NCI-H2227 treated with DMSO at 0.1 percent for 48 hours (cell line): ENCODE measurements at regions not wholly inside any gene's neighbourhood (a gene's known extent, or its start where the extent isn't known, plus 50 kb on each side); places are given as distances from the start of the nearest gene placed in this dataset.
A peak's percentile ranks its signal among the peaks of the same experiment; 100 is the strongest.

Experiments used
- DNase-seq: peaks from one replicate; lab custom pipeline; 2025; lab: John Stamatoyannopoulos, UW

GRCh38 chr5:174596429-174596828 is 128.0 kb upstream of the MSX2 start:
- no peak for DNase-seq

DNA sequence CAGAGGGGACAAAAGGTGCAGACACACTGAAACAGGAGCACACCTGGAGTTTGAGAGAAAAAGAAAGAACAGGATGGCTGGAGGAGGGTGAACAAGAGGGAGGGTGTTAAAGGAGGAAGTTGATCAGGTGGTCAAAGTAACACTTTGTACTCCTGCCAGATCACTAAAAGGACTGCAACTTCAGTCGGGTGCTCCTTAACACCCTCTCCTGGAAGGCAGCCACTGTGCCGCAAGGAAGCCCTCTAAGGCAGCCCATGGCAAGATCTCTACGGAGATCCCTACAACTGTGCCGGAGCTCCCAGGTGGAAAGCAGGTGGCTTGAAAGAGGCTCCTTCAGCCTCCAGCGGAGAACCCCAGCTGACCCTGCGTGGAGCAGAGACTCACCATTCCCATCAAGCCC is 124.4 kb upstream of the MSX2 start:
- no peak for DNase-seq

GRCh38 chr5:174601946-174602345 is 122.4 kb upstream of the MSX2 start:
- DNase-seq, result no peak

- no peak for DNase-seq
Measured at GRCh38 chr5:174606153-174606552, 118.2 kb upstream of the MSX2 start.

DNA sequence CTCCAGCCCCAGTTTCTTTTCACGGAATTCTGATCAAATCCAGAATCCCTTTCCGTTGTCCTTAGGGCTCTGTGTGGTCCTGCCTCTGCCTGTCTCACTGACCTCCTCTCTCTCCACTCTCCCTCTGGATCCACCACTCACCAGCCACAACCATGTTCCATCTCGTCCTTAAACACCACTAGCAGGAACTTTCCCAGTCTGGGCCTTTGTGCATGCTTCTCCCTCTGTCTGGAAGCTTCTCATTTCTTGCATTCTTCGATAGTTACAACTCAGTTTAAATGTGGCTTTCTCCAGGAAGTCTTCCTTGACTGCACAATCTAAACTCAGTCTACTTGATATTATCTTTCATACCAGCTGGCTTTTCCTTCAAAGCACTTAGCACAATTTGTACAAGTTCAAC is 117.7 kb upstream of the MSX2 start:
- no peak for DNase-seq

DNA sequence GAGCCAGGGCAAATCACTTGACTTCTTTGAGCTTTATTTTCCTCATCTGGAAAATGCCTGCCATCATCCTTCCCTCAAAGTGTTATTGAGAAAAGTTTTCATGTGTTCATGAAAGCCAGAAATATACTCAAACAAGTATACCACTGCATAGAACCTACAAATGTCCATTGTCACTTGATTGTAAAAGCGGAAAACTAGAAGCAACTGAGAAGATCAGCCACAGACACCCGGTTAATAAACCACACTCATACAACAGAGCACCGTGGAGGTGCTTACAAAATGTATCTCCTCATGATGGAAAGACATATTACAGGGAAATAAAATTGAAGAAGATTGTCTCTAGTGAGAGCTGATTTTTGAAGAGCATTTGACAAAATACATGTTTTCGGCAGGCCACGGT is 117.2 kb upstream of the MSX2 start:
- no peak for DNase-seq

DNA sequence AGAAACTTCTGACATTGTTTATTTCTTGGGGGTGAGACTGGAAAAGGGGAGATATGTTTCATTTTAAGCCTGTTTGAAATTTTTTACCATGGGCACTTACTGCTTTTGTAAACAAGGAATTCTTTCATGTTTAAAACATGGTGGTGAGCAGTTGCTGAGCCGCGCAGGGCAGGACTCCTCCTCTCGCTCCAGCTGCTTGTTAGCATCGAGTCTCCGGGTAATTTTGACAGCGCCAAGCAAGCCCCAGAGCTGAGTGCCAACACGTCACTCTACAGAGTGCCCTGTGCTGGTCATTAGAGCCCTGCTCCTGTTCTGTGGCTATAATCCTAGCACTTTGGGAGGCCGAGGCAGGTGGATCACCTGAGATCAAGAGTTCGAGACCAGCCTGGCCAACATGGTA is 116.5 kb upstream of the MSX2 start:
- no peak for DNase-seq

DNA sequence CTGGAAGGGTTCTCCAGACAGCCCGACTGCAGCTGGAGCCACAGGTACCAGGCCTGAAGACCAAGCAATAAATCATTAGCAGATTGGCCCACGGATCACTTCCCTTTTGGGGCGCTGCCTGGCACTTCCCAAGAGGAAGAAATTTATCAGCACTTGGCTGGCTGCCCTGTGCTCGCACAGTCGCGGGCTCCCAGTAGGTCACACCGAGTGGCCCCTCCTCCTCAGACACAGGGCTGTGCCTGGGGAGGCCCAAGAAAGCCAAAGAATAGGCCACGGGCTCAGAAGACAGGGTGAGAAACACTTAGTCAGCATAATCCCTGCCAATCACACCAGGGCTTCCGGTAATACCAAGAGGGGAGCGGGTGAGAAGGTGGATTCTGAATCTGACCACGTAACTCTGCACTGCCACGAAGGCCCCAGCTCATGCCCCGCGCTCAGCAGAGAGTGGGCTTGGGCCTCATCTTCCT is 115.7 kb upstream of the MSX2 start:
- no peak for DNase-seq

DNA sequence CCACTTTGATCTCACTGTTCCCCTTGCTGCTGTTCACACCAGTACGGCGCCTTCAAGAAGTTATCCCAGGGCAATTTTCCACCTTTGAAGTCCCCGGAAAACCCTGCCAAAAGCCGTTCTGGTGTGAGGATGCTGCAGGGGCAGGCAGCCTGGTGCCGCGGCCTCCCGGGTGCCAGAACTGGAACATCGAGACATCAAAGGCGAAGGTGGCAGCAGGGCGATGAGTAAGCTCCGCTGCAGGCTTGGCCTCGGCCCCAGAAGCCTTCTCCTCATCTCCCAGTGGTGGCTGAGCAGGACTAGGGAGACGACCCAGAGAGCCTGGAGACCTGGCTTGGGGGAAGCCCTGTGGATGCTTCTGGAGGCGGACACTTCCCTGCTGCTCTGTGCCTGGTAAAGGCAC is 115.3 kb upstream of the MSX2 start:
- no peak for DNase-seq

GRCh38 chr5:174610968-174611367 is 113.4 kb upstream of the MSX2 start:
- DNase-seq, result no peak

DNA sequence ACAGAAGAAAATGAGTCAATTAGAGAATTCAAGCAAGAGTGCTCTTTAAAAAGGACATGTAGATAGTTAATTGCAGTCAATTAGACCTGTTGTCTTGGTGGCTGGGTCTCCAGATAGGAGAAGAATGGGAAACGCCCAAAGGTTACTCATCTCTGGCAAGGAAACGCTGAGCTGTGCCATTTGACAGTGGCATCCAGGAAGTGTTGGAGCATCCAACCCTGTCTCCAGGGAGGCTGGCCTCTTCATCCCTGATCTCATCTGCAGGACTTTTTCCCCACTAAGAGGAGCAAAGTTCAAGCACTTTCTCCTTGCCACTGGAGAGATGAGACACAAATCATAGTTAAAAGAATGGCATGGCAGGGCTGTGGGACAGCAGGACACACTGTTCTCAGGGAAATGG is 111.7 kb upstream of the MSX2 start:
- peak; percentile 15 for DNase-seq

- DNase-seq, result no peak
Measured at GRCh38 chr5:174614500-174615135, 109.8 kb upstream of the MSX2 start.

- DNase-seq, result no peak
Measured at GRCh38 chr5:174616036-174616435, 108.3 kb upstream of the MSX2 start.

- no peak for DNase-seq
Measured at GRCh38 chr5:174617285-174617684, 107.1 kb upstream of the MSX2 start.

GRCh38 chr5:174617910-174618309 is 106.5 kb upstream of the MSX2 start:
- DNase-seq, result no peak

- no peak for DNase-seq
Measured at GRCh38 chr5:174618589-174618988, 105.8 kb upstream of the MSX2 start.

DNA sequence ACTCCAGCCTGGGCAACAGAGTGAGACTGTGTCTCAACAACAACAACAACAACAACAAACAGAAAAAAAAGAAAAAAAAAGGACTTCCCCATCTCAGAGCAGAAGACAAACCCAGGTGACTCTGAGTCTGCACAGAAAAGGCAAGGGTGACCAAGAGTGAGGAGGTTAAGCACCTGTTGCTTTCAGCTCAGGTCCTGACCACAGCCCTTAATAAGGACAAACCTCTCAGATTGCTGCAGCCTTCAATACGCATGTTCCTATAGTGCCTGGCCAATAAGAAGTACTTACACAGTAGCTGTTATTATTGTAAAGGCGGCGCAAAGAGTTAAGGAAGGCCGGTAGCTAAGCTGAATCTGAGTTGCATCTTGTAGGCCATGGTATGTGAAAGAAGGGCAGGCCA is 102.3 kb upstream of the MSX2 start:
- DNase-seq, result no peak

DNA sequence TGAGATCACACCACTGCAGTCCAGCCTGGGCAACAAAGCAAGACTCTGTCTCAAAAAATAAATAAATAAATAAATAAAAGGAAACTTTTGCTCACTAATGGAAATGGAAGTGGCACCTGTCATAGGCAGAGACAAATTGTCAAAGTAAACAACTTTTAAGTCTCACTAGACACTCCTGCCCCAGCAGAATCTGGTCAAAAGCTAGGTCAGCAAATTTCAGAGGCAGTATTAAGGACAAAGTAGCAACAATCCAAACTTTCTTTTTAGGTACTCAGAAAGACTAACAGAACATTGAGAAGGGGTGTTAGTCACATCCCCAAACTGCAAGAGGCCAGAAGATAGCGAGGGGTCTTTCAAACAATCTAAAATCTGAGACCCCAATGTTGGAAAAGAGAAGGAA is 101.4 kb upstream of the MSX2 start:
- no peak for DNase-seq

GRCh38 chr5:174623433-174624019 is 100.9 kb upstream of the MSX2 start:
- DNase-seq, result no peak

DNA sequence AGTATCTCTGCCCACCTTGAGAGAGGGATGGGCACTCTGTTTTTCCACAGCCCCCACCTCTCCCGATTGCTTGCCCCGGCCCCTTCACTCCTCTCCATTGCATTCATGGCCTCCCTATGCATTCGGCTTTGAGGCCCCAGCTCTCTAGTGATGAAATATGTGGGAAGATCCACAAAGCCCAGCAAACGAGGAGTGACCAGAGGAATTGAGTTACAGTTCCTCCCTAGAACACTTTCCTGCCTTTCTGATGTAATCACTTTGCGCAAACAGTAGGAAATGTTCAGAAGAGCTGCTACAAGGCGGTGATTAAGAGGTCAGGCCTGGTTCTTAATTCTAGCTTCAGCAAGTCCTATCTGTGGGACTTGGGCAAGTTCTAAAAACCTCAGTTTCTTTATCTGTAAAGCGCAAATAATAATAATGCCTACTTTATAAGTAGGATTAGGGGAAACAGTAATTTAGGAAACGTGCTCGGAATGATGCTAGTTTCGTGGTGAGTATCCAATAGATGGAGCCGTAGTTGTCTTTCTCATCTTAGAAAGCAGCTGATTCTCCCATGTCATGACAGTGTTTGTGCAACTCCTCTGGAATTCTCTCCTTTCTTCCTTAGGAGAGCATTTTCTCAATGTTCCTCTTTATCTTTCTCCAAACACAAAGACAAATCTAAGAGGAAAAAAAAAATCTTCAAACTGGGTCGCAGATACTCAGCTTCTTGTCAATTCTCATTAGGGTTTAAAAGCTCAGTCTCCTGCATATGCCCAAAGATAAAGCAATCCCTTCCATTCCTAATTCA is 99.5 kb upstream of the MSX2 start:
- DNase-seq, result no peak

- DNase-seq, result peak; percentile 46
Measured at GRCh38 chr5:174625591-174626350, 98.6 kb upstream of the MSX2 start.

DNA sequence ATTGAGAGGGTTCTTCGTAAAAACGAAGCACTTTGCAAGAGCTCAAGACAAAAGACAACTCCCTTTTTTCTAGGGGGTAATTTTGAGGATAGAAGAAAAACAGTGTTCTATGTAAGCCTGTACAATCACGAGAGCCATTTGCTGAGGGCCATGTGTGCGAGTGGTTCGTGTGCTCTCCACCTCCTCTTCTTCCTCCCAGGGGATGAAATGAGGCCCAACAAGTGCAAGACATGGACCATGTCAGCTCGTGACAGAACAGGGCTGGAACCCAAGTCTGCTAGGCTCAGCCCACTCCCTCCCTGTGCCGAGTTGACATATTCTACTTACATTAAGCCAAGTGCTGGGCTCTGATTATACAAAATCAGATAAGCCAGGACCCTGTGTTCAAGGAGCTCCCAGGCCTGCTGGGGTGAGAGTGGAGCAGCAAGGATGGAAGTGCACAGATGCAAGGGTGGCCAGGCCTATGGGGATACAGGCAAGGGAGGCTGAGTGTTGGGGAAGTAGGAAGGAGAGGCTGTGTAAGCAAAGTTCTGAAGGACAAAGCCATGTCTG is 97.9 kb upstream of the MSX2 start:
- peak; percentile 46 for DNase-seq
